Cardiac muscle cell (in vitro differentiated cells and primary cell): ENCODE measurements at regions not wholly inside any gene's neighbourhood (a gene's known extent, or its start where the extent isn't known, plus 50 kb on each side); places are given as distances from the start of the nearest gene placed in this dataset.

Experiments used
- DNase-seq, 2 donors: peaks; one replicate each; pipeline versions ENCODE4 v3.0.0 to v3.0.0-alpha.2; 2010 to 2017; ENCODE audit warnings: low read depth in 1 of 2, low spot score in 1 of 2
- H3K27ac ChIP-seq: fragments of 200-600 bp; sonication (generic); 2 replicates; pipeline ENCODE4 v1.5.1; 2016
- H3K27me3 ChIP-seq: fragments of 200-600 bp; sonication (generic); 2 replicates; pipeline ENCODE4 v1.6.0; 2016; ENCODE audit warnings: control low read depth
- H3K36me3 ChIP-seq: fragments of 200-600 bp; sonication (generic); 2 replicates; pipeline ENCODE4 v1.5.1; 2016; ENCODE audit warnings: control low read depth
- H3K4me1 ChIP-seq: fragments of 200-600 bp; sonication (generic); 2 replicates; pipeline ENCODE4 v1.8.1; 2017; ENCODE audit warnings: low read depth, mild to moderate bottlenecking, mixed run types
- H3K4me3 ChIP-seq: fragments of 200-600 bp; sonication (generic); 2 replicates; pipeline ENCODE4 v1.5.1; 2016; ENCODE audit warnings: mild to moderate bottlenecking
- H3K9me3 ChIP-seq: fragments of 200-600 bp; sonication (generic); 2 replicates; pipeline ENCODE4 v1.5.1; 2017; ENCODE audit warnings: low read depth, mild to moderate bottlenecking, control low read depth
- TF ChIP-seq, protein P1 (sequence below): IDR thresholded peaks from 2 replicates; pipeline ENCODE4 v1.5.1; 2012; ENCODE audit warnings: low read depth, mild to moderate bottlenecking, low read length

DNA sequence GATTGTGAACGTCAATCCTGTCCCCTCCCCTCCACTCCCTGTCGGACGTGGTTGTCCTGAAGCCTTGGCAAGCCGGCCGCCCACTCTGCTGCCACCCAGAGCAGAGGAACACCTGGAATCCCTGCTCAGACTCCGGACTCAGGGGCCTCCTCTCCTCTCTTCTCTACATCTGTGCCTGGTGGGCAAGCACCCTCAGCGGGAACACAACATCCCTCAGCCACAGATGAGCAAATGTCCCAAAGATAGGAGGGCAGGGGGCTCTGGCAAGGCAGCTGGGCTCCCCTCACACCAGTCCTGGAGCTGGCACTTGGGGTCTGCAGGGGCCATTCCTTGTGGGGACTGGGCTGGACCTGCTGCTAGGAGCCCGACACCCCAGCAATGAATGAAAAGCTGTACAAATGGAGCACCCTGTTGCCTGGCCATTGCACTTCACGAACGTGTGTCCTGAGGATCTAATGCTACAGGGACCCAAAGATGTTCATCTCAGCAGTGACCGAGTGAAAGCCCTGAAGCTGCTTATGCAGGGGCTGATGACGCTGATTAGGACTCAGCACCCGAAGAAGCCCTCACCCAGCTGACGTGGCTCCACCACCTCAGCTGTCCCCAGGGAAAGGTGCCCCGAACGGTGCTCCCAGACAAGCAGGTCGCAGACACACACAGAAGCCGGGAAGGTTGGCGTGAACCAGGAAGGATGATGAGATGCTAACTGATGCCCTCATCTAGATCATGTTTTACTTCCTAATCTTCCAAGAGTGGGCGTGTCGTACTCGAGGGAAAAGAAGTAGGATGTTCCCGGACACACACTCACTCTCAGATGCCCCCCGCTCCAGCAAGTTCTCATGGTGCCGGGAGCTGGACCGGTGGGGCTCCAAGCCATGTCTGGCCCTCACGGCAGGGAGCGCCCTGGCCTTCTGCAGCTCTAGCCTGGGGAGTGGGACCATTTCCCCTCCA is 177.0 kb upstream of the PPP1R26 start:
- no peak overlapping the region for H3K4me3 ChIP-seq
- no peak for DNase-seq
- TF ChIP-seq, protein P1, sequence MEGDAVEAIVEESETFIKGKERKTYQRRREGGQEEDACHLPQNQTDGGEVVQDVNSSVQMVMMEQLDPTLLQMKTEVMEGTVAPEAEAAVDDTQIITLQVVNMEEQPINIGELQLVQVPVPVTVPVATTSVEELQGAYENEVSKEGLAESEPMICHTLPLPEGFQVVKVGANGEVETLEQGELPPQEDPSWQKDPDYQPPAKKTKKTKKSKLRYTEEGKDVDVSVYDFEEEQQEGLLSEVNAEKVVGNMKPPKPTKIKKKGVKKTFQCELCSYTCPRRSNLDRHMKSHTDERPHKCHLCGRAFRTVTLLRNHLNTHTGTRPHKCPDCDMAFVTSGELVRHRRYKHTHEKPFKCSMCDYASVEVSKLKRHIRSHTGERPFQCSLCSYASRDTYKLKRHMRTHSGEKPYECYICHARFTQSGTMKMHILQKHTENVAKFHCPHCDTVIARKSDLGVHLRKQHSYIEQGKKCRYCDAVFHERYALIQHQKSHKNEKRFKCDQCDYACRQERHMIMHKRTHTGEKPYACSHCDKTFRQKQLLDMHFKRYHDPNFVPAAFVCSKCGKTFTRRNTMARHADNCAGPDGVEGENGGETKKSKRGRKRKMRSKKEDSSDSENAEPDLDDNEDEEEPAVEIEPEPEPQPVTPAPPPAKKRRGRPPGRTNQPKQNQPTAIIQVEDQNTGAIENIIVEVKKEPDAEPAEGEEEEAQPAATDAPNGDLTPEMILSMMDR, result no peak
- no peaks in the 10 kb centered on the region for H3K4me1 ChIP-seq
- H3K27ac ChIP-seq, result no peak overlapping the region
- no peaks in the 10 kb centered on the region for H3K27me3 ChIP-seq
- H3K36me3 ChIP-seq, result no peaks in the 10 kb centered on the region
- no peaks in the 10 kb centered on the region for H3K9me3 ChIP-seq

DNA sequence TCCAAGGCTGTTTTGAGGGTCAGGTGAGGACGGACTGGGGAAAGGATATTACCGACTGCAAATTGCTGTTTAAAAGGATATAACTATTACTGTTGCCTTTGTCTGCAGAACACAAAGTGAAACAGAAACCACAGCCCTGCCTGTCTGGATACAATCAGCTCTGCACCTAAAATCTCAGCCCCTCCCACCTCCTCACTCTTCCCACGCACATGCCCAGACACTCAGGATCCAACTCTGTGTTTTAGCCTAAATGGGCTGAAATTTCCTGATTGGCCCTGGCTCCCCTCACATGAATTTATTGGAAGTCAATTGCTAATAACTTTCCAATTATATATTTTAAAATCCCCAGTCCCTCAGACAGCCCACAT is 176.3 kb upstream of the PPP1R26 start:
- no peaks in the 10 kb centered on the region for H3K27me3 ChIP-seq
- TF ChIP-seq, protein P1, result no peak
- H3K27ac ChIP-seq, result no peak overlapping the region
- no peaks in the 10 kb centered on the region for H3K4me1 ChIP-seq
- no peak overlapping the region for H3K4me3 ChIP-seq
- H3K36me3 ChIP-seq, result no peaks in the 10 kb centered on the region
- H3K9me3 ChIP-seq, result no peaks in the 10 kb centered on the region
- DNase-seq, result no peak

DNA sequence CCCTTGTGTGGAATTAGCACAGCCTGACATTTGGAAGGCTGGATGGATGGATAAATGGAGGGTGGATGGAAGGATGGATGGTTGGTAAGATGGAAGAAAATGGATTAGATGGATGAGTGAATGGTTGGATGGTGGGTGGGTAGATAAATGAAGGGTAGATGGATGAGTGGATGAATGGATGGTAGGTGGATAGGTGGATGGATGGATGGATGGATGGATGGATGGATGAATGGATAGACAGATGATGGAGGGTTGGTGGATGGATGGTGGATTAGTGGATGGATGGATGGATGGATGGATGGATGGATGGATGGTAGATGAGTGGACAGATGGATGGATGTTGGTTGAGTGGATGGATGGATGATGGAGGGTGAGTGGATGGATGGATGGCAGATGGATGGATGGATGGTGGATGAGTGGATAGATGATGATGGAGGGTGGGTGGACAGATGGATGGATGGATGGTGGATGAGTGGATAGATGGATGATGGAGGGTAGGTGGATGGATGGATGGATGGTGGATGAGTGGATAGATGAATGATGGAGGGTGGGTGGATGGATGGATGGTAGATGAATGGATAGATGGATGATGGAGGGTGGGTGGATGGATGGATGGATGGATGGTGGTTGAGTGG is 175.6 kb upstream of the PPP1R26 start:
- H3K27me3 ChIP-seq, result no peaks in the 10 kb centered on the region
- no peak for DNase-seq
- no peak overlapping the region for H3K27ac ChIP-seq
- H3K4me1 ChIP-seq, result no peaks in the 10 kb centered on the region
- H3K4me3 ChIP-seq, result no peak overlapping the region
- TF ChIP-seq, protein P1, result no peak
- H3K9me3 ChIP-seq, result no peaks in the 10 kb centered on the region
- no peaks in the 10 kb centered on the region for H3K36me3 ChIP-seq

DNA sequence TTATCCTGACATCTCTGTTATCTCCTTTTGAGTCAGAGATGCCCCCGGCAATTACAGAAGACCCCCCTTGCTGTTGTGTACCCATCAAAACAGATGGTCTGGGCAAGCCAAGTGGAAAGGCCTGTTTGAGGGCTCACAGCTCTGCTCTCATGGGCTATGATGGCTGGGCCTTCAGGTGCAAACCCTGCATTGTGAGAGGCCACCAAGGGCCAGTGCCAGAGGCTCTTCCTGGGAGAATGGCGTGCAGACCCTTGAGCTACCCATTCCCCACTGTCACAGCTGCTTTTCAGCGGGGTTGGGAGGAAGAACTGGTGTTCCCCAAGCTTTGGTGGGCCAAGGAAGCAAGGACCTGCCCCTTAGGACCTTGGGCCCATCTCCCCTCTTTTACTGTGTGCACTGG is 174.7 kb upstream of the PPP1R26 start:
- Histone ChIP-seq H3K4me1 (no peaks in the 10 kb centered on the region), H3K4me3 (no peak overlapping the region), H3K27ac (no peak overlapping the region), H3K27me3 (no peaks in the 10 kb centered on the region), H3K9me3 (no peaks in the 10 kb centered on the region), H3K36me3 (no peaks in the 10 kb centered on the region)
- DNase-seq, result no peak
- TF ChIP-seq, protein P1, result no peak

DNA sequence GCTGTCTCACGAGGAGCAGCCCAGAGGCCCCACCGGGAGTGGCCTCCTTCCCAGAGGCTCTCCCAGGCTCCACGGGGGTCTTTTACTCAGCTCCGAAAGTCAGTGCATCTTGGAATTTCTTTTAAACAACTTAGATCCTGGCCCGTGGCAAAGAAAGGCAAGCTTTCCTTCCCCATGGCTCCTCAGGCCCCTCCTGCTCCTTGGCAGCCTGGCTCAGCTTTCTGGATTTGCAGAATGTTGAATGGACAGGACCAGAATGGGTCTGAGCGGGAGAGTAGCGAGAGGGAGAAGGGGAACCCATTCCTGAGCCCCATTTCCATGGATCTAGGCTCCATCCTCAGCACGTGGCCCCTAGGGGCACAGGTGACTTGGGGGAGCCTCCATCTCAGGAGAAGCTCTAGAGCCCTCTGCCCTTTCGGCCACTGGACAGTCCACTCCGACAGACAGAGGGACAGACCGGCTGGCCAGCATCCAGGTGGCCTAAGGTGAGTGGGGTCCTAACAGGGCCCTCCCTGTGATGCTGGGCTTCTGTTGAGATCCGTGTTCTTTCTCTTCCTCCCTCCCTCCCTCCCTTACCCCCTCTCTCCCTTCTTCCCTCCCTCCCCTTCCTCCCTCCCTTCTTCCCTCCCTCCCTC is 173.9 kb upstream of the PPP1R26 start:
- H3K36me3 ChIP-seq, result no peaks in the 10 kb centered on the region
- TF ChIP-seq, protein P1, result no peak
- H3K4me3 ChIP-seq, result no peak overlapping the region
- no peak overlapping the region for H3K27ac ChIP-seq
- H3K27me3 ChIP-seq, result no peaks in the 10 kb centered on the region
- DNase-seq, result no peak
- no peaks in the 10 kb centered on the region for H3K4me1 ChIP-seq
- no peaks in the 10 kb centered on the region for H3K9me3 ChIP-seq
